ENCODE measurements at regions not wholly inside any gene's neighbourhood (a gene's known extent, or its start where the extent isn't known, plus 50 kb on each side); places are given as distances from the start of the nearest gene placed in this dataset.

- no peak for TF ChIP-seq POLR2A (IDR thresholded peaks at IDR 0.05)
- TF ChIP-seq, protein P1, sequence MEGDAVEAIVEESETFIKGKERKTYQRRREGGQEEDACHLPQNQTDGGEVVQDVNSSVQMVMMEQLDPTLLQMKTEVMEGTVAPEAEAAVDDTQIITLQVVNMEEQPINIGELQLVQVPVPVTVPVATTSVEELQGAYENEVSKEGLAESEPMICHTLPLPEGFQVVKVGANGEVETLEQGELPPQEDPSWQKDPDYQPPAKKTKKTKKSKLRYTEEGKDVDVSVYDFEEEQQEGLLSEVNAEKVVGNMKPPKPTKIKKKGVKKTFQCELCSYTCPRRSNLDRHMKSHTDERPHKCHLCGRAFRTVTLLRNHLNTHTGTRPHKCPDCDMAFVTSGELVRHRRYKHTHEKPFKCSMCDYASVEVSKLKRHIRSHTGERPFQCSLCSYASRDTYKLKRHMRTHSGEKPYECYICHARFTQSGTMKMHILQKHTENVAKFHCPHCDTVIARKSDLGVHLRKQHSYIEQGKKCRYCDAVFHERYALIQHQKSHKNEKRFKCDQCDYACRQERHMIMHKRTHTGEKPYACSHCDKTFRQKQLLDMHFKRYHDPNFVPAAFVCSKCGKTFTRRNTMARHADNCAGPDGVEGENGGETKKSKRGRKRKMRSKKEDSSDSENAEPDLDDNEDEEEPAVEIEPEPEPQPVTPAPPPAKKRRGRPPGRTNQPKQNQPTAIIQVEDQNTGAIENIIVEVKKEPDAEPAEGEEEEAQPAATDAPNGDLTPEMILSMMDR (IDR thresholded peaks at IDR 0.05) = no peak
Observed at GRCh38 chr14:87217023-87217422, 776.0 kb downstream of the GALC start.
